ENCODE measurements at regions not wholly inside any gene's neighbourhood (a gene's known extent, or its start where the extent isn't known, plus 50 kb on each side); places are given as distances from the start of the nearest gene placed in this dataset.

- TF ChIP-seq CTCF (IDR thresholded peaks at IDR 0.05; ENCODE audit: extremely low read depth, missing control alignments): no peak
These were observed 167.1 kb upstream of the PKDCC start for GRCh38 chr2:41880561-41881243.

GRCh38 chr2:41881249-41881648 lies 166.6 kb upstream of the PKDCC start:
- no peak for TF ChIP-seq CTCF (IDR thresholded peaks at IDR 0.05; ENCODE audit: extremely low read depth, missing control alignments)
- DNase-seq (ENCODE audit: low spot score): no peak

More at GRCh38 chr2:41880561-41881243, 167.1 kb upstream of the PKDCC start:
- DNase-seq (ENCODE audit: low spot score): no peak

GRCh38 chr2:41884718-41885117 lies 163.1 kb upstream of the PKDCC start:
- no peak for TF ChIP-seq CTCF (IDR thresholded peaks at IDR 0.05; ENCODE audit: extremely low read depth, missing control alignments)
- DNase-seq (ENCODE audit: low spot score): no peak

- DNase-seq (ENCODE audit: low spot score): no peak
- no peak for TF ChIP-seq CTCF (IDR thresholded peaks at IDR 0.05; ENCODE audit: extremely low read depth, missing control alignments)
These were observed 161.6 kb upstream of the PKDCC start for GRCh38 chr2:41886145-41886664.

GRCh38 chr2:41886757-41887156 lies 161.1 kb upstream of the PKDCC start:
- DNase-seq (ENCODE audit: low spot score): no peak
- TF ChIP-seq CTCF (IDR thresholded peaks at IDR 0.05; ENCODE audit: extremely low read depth, missing control alignments): no peak

GRCh38 chr2:41890341-41890740 lies 157.5 kb upstream of the PKDCC start:
- no peak for DNase-seq (ENCODE audit: low spot score)
- TF ChIP-seq CTCF (IDR thresholded peaks at IDR 0.05; ENCODE audit: extremely low read depth, missing control alignments): no peak

GRCh38 chr2:41892476-41892875 lies 155.3 kb upstream of the PKDCC start:
- no peak for DNase-seq (ENCODE audit: low spot score)
- TF ChIP-seq CTCF (IDR thresholded peaks at IDR 0.05; ENCODE audit: extremely low read depth, missing control alignments): no peak

Data from GM20000 (cell line).